ENCODE measurements at regions not wholly inside any gene's neighbourhood (a gene's known extent, or its start where the extent isn't known, plus 50 kb on each side); places are given as distances from the start of the nearest gene placed in this dataset.
A peak's percentile ranks its signal among the peaks of the same experiment; 100 is the strongest.

- DNase-seq (no peak), ATAC-seq (no peak)
- Histone ChIP-seq H3K9me2 (replicated peaks; ENCODE audit: low read length) (no peaks in the 10 kb centered on the region), H3F3A (ENCODE audit: low read length, unreplicated experiment) (no peaks in the 10 kb centered on the region), H3K4me2 (ENCODE audit: low read length) (no peak overlapping the region), H3K4me3 (ENCODE audit: low read length) (no peak overlapping the region), H3K9me3 (ENCODE audit: low read length) (no peaks in the 10 kb centered on the region), H4K20me1 (ENCODE audit: low read length) (no peaks in the 10 kb centered on the region), H3K79me2 (ENCODE audit: low read length) (no peaks in the 10 kb centered on the region), H2AFZ (ENCODE audit: low read length) (no peak overlapping the region), H3K27ac (ENCODE audit: low read length) (no peak overlapping the region), H3K27me3 (ENCODE audit: low read length) (no peaks in the 10 kb centered on the region), H3K36me3 (ENCODE audit: low read depth, low read length) (no peaks in the 10 kb centered on the region), H3K9ac (ENCODE audit: low read length) (no peak overlapping the region), H3K4me1 (ENCODE audit: insufficient read depth, low read length) (peaks cover 11% of the 10 kb centered on the region)
- ChIA-PET POLR2A (ENCODE audit: unreplicated experiment) (interaction anchor here (0.5 kb wide), 1 partner anchor 50 kb away, joined by 3 read pairs; no protein-coding TSS in a partner anchor), CTCF (no interaction called here)
- intact Hi-C loops (cut with micrococcal nuclease): no loop called here
- TF ChIP-seq EZH2 (IDR thresholded peaks at IDR 0.05; ENCODE audit: low read length, unreplicated experiment) (no peak), EZH2phosphoT487 (IDR thresholded peaks at IDR 0.05; ENCODE audit: borderline replicate concordance, low read length) (no peak)
- TF ChIP-seq, protein P1, sequence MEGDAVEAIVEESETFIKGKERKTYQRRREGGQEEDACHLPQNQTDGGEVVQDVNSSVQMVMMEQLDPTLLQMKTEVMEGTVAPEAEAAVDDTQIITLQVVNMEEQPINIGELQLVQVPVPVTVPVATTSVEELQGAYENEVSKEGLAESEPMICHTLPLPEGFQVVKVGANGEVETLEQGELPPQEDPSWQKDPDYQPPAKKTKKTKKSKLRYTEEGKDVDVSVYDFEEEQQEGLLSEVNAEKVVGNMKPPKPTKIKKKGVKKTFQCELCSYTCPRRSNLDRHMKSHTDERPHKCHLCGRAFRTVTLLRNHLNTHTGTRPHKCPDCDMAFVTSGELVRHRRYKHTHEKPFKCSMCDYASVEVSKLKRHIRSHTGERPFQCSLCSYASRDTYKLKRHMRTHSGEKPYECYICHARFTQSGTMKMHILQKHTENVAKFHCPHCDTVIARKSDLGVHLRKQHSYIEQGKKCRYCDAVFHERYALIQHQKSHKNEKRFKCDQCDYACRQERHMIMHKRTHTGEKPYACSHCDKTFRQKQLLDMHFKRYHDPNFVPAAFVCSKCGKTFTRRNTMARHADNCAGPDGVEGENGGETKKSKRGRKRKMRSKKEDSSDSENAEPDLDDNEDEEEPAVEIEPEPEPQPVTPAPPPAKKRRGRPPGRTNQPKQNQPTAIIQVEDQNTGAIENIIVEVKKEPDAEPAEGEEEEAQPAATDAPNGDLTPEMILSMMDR (conservative IDR thresholded peaks at IDR 0.05; ENCODE audit: low read depth, low read length): no peak
- BruUV-seq (replicated peaks): no TSS peak
These were observed 950.3 kb upstream of the ACVR2A start for GRCh38 chr2:146894514-146894913.

DNA sequence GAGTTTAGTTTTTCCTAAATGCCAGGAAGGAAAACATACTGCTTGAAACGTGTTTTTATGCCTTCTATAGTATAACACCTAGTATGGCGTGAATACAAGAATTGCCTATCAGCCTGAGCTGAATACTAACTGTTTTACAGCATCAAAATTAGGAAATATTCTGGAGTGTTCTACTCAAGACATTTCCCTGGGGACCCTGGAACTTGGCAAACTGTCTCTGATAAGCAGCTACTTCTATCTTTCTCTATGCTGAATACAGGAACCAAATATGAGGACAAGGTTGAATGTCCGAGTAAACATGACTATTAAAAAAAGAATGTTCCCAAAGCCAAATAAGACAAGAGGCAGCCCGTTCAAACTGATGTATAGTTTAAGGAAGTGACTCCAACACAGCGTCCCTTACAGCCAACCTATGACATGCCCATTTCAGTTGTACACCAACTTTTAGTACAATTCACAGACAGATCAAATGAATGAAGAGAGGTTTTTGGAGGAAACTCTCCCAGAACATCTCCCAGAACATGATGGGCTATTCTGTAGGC is 951.3 kb upstream of the ACVR2A start:
- H4K20me1 ChIP-seq (ENCODE audit: low read length): no peaks in the 10 kb centered on the region
- no peak overlapping the region for H3K4me3 ChIP-seq (ENCODE audit: low read length)
- peak overlapping the region; percentile 41 for H2AFZ ChIP-seq (ENCODE audit: low read length)
- no peaks in the 10 kb centered on the region for H3K27me3 ChIP-seq (ENCODE audit: low read length)
- H3K9ac ChIP-seq (ENCODE audit: low read length): no peak overlapping the region
- H3K27ac ChIP-seq (ENCODE audit: low read length): peak overlapping the region; percentile 5; the same call in 1 of the 2 replicates
- H3F3A ChIP-seq (ENCODE audit: low read length, unreplicated experiment): no peaks in the 10 kb centered on the region
- no TSS peak for BruUV-seq (replicated peaks)
- peak overlapping the region; percentile 62 for H3K4me2 ChIP-seq (ENCODE audit: low read length)
- ChIA-PET POLR2A (ENCODE audit: unreplicated experiment) (no interaction called here), CTCF (interaction anchor here (0.6 kb wide), 1 partner anchor 63 kb away, joined by 9 read pairs; no protein-coding TSS in a partner anchor)
- no peaks in the 10 kb centered on the region for H3K36me3 ChIP-seq (ENCODE audit: low read depth, low read length)
- H3K79me2 ChIP-seq (ENCODE audit: low read length): no peaks in the 10 kb centered on the region
- H3K4me1 ChIP-seq (ENCODE audit: insufficient read depth, low read length): peaks cover 11% of the 10 kb centered on the region
- peak; percentile 62 for DNase-seq
- intact Hi-C loops (cut with micrococcal nuclease): no loop called here
- no peak for TF ChIP-seq EZH2phosphoT487 (IDR thresholded peaks at IDR 0.05; ENCODE audit: borderline replicate concordance, low read length)
- TF ChIP-seq, protein P1 (conservative IDR thresholded peaks at IDR 0.05; ENCODE audit: low read depth, low read length): no peak
- no peak for TF ChIP-seq EZH2 (IDR thresholded peaks at IDR 0.05; ENCODE audit: low read length, unreplicated experiment)
- peak; percentile 92 for ATAC-seq
- H3K9me2 ChIP-seq (replicated peaks; ENCODE audit: low read length): no peaks in the 10 kb centered on the region
- no peaks in the 10 kb centered on the region for H3K9me3 ChIP-seq (ENCODE audit: low read length)

DNA sequence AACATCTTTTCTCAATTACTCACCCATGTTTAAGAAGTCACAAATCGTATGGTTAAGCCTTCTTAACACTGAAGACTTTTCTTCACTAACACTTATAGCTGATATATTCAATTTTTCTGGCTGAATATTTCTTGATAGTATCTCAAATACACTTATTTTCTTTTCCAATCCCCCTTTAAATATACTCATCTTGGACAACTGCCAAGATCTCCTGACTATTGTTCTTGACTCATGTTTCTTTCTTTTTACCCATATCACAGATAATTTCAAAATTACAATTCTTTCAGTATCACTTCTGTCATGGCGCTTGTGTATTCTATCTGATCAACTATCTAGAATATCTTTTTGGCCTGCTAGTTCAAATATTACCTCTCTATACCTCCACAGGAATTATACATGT is 954.3 kb upstream of the ACVR2A start:
- no peak overlapping the region for H3K9ac ChIP-seq (ENCODE audit: low read length)
- H3K4me3 ChIP-seq (ENCODE audit: low read length): no peak overlapping the region
- no TSS peak for BruUV-seq (replicated peaks)
- ChIA-PET CTCF (no interaction called here), POLR2A (ENCODE audit: unreplicated experiment) (no interaction called here)
- H3K36me3 ChIP-seq (ENCODE audit: low read depth, low read length): no peaks in the 10 kb centered on the region
- intact Hi-C loops (cut with micrococcal nuclease): no loop called here
- ATAC-seq: no peak
- no peaks in the 10 kb centered on the region for H3K9me2 ChIP-seq (replicated peaks; ENCODE audit: low read length)
- H3F3A ChIP-seq (ENCODE audit: low read length, unreplicated experiment): no peaks in the 10 kb centered on the region
- no peak overlapping the region for H3K4me2 ChIP-seq (ENCODE audit: low read length)
- no peaks in the 10 kb centered on the region for H3K27me3 ChIP-seq (ENCODE audit: low read length)
- H3K79me2 ChIP-seq (ENCODE audit: low read length): no peaks in the 10 kb centered on the region
- no peak overlapping the region for H2AFZ ChIP-seq (ENCODE audit: low read length)
- no peaks in the 10 kb centered on the region for H4K20me1 ChIP-seq (ENCODE audit: low read length)
- H3K4me1 ChIP-seq (ENCODE audit: insufficient read depth, low read length): peaks cover 11% of the 10 kb centered on the region
- no peak for DNase-seq
- TF ChIP-seq EZH2 (IDR thresholded peaks at IDR 0.05; ENCODE audit: low read length, unreplicated experiment) (no peak), EZH2phosphoT487 (IDR thresholded peaks at IDR 0.05; ENCODE audit: borderline replicate concordance, low read length) (no peak)
- TF ChIP-seq, protein P1 (conservative IDR thresholded peaks at IDR 0.05; ENCODE audit: low read depth, low read length): no peak
- 0 out of 2 replicates have a peak, but pooled peaks cover 6% of the 10 kb centered on the region for H3K9me3 ChIP-seq (ENCODE audit: low read length)
- H3K27ac ChIP-seq (ENCODE audit: low read length): no peak overlapping the region

Measured in PC-3 (cell line).